NCI-H510A treated with DMSO at 0.1 percent for 48 hours (cell line): ENCODE measurements at regions not wholly inside any gene's neighbourhood (a gene's known extent, or its start where the extent isn't known, plus 50 kb on each side); places are given as distances from the start of the nearest gene placed in this dataset.
"Not testable (repeated sequence)": the region's sequence is repeated elsewhere in the genome, so short reads cannot be mapped to it uniquely, and the experiment has no call there.

Source experiments
- DNase-seq: peaks from one replicate; lab custom pipeline; 2025; lab: John Stamatoyannopoulos, UW

- not testable (repeated sequence) for DNase-seq
Measured at GRCh38 chr10:63848871-63849270, 327.7 kb downstream of the REEP3 start.

- DNase-seq, result no peak
Measured at GRCh38 chr10:63862860-63863259, 341.7 kb downstream of the REEP3 start.

GRCh38 chr10:63865210-63865609, 344.0 kb downstream of the REEP3 start:
- DNase-seq, result no peak

GRCh38 chr10:63866075-63866746, 345.0 kb downstream of the REEP3 start:
- DNase-seq, result peak; percentile 30

- peak; percentile 4 for DNase-seq
Measured at GRCh38 chr10:63866747-63867140, 345.5 kb downstream of the REEP3 start.

- no peak for DNase-seq
Measured at GRCh38 chr10:63878428-63878827, 357.2 kb downstream of the REEP3 start.

GRCh38 chr10:63883861-63884260, 362.7 kb downstream of the REEP3 start:
- DNase-seq, result no peak

GRCh38 chr10:63884426-63884825, 363.2 kb downstream of the REEP3 start:
- DNase-seq, result no peak

- no peak for DNase-seq
Measured at GRCh38 chr10:63885156-63885555, 364.0 kb downstream of the REEP3 start.

GRCh38 chr10:63886281-63887022, 365.3 kb downstream of the REEP3 start:
- DNase-seq, result no peak

GRCh38 chr10:63887023-63887589, 365.9 kb downstream of the REEP3 start:
- DNase-seq, result no peak

- no peak for DNase-seq
Measured at GRCh38 chr10:63887600-63888370, 366.6 kb downstream of the REEP3 start.

- DNase-seq, result no peak
Measured at GRCh38 chr10:63889803-63890202, 368.6 kb downstream of the REEP3 start.

- DNase-seq, result no peak
Measured at GRCh38 chr10:63896992-63897391, 375.8 kb downstream of the REEP3 start.

GRCh38 chr10:63899673-63900300, 378.6 kb downstream of the REEP3 start:
- DNase-seq, result no peak

- no peak for DNase-seq
Measured at GRCh38 chr10:63901228-63901627, 380.0 kb downstream of the REEP3 start.

- DNase-seq, result no peak
Measured at GRCh38 chr10:63901881-63902280, 380.7 kb downstream of the REEP3 start.

GRCh38 chr10:63910806-63911205, 389.6 kb downstream of the REEP3 start:
- DNase-seq, result no peak

- DNase-seq, result no peak
Measured at GRCh38 chr10:63915240-63915639, 394.0 kb downstream of the REEP3 start.

GRCh38 chr10:63917363-63917762, 396.2 kb downstream of the REEP3 start:
- no peak for DNase-seq

- DNase-seq, result no peak
Measured at GRCh38 chr10:63919575-63920279, 398.5 kb downstream of the REEP3 start.
